GM21515 (cell line): ENCODE measurements at regions not wholly inside any gene's neighbourhood (a gene's known extent, or its start where the extent isn't known, plus 50 kb on each side); places are given as distances from the start of the nearest gene placed in this dataset.
"Not testable (repeated sequence)": the region's sequence is repeated elsewhere in the genome, so short reads cannot be mapped to it uniquely, and the experiment has no call there.

Experiments used
- ATAC-seq: cut with Tn5 transposase; IDR thresholded peaks from one replicate; pipeline ENCODE4 v1.9.1; 2021; ENCODE audit not compliant: unreplicated experiment

GRCh38 chr14:83017296-83017695, 1483.6 kb upstream of the SEL1L start:
- ATAC-seq = no peak

DNA sequence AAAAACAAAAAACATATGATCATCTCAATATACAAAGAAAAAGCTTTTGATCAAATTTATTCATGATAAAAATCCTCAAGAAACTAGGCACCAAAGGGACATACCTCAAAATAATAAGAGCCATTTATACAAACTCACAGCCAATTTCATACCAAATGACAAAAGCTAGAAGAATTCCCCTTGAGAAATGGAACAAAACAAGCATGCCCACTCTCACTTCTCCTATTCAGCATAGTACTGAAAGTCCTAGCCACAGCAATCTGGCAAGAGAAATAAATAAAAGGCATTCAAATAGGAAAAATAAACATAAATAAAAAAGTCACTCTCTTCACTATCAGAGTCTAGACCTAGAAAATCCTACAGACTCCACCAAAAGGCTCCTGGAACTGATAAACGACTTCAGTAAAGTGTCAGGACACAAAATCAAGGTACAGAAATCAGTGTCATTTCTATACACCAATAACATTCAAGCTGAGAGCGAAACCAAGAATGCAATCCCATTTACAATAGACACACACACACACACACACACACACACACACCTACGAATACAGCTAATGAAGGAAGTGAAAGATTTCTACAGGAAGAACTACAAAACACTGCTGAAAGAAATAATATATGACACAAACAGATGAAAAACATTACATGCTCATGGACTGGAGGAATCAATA, 1486.2 kb upstream of the SEL1L start:
- no peak for ATAC-seq

- ATAC-seq = no peak
Observed at GRCh38 chr14:83021323-83021722, 1487.7 kb upstream of the SEL1L start.

DNA sequence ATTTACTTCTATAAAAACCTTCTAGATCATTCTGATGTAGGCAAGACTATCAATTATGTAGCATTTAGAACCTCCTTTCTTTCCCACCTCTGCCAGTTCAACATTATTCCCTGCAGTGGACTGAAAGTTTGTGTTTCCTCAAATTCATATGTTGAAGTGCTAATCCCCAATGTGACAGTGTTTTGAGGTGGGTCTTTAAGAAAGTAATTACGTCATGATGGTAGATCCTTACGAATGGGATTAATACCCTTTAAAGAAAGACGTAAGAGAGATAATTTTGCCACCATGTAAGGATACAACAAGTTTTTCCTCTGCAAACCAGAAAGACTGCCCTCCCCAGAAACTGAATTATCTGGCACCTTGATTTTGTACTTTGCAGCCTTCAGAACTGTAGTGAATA, 1489.7 kb upstream of the SEL1L start:
- no peak for ATAC-seq

GRCh38 chr14:83041224-83041623, 1507.6 kb upstream of the SEL1L start:
- no peak for ATAC-seq

- no peak for ATAC-seq
Observed at GRCh38 chr14:83042858-83043257, 1509.2 kb upstream of the SEL1L start.

- no peak for ATAC-seq
Observed at GRCh38 chr14:83044001-83044400, 1510.3 kb upstream of the SEL1L start.

DNA sequence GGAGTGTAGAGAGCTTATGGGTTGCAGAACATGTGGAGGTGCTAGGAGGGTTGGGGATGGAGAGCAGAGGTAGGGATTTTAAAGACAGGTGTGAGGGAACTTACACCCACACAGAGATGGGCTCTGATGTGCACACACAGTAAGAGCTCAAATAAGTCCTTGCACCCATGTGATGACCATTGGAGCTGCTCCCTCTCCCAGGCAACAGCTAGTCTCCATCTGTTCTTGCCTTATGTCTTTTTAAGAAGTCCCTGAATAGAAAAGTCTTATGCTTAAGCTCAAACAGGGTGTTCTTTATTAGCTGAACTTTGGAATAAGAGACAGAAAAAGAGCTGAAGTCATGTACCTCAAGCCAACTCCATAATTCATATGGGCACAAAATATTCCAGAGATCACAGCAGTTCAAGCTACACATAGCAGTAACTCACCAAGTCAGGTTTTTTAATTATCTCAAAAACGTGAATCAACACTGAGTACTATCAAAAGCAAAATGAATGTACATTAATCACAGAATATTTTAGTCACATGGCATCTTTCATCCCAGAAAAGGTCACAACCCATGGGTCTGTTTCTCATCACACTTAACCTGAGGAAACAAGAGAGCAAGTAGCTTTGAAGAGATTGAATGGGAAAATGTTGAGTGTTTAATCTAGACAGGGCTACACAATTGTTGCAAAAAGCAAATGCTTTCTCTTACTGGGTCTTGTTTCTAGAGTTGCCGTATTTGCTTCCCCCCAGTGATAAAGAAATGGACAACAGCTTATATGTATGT, 1513.6 kb upstream of the SEL1L start:
- ATAC-seq = no peak

DNA sequence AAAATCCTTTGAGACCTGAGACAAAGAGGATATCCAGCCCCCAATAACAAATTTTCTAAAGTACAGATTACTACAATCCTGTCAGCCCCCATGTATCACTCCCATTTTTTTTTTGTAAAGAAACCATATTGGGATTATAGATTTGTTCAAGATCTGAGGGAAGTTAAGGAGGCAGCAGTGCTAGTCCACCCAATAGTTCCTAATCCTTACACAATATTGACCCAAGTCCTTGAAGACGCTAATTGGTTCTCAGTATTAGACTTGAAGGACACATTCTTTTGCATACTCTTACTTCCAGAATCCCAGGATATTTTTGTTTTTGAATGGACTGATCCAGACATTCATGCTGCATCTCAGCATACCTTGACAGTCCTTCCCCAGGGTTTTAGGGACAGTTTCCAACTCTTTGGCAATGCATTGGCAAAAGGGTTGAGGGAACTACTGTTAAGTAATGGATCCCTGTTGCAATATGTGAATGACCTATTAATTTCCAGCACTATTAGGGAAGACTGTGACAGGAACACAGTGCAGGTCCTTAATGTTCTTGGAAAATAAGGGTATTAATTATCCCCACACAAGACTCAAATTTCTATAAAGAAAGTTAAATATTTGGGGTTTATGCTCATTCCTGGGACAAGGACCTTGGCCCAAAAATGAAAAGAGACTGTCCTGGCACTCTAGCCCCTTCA, 1519.5 kb upstream of the SEL1L start:
- ATAC-seq = no peak

- no peak for ATAC-seq
Observed at GRCh38 chr14:83058068-83058467, 1524.4 kb upstream of the SEL1L start.

DNA sequence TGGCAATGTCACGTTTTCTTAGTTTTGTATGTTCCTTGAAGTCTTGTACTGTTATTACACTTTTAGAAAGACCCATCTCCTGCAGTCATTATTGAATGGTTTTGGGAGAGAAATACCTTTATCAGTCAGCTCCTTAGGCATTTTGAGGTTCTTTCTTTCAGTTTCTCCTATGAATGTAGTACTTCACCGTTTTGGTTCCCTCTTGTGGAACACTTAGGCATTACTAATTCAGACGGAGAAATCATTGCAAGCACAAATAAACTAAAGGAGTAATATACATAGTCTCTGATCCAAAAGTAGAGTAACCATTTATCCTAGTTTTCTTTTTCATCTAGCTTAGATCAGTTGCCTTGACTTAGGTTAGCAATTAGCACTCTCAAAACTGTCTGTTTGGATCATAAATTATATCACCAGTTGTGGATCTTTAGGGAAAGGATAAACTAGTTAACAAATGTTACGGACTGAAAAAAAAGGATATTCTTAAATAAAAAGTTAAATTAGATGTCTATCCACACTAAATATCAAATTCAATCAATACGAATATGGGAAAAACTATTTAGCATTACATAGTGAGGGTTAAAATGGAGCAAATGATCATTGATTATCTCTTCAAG, 1538.3 kb upstream of the SEL1L start:
- ATAC-seq = peak; percentile 66

DNA sequence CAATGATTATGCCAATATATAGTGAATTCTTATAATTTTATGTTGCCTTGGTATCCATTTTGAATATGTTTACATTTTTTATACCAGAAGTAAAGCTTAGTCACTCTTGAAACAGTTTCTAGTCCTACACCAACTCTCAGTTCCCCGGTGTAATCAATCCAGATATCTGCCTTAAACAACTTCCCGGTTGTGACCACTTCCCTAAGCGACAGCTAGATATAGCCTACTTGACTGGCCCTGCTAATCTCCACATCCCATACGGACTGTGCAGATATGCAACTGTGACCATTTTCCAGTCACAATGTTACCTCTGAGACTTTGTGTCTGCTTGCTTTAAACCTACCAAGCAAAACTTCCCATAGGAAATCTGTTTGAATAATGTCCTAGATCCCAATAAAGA, 1551.5 kb upstream of the SEL1L start:
- ATAC-seq = no peak

- ATAC-seq = no peak
Observed at GRCh38 chr14:83085725-83086124, 1552.1 kb upstream of the SEL1L start.

GRCh38 chr14:83091991-83092956, 1558.6 kb upstream of the SEL1L start:
- ATAC-seq = not testable (repeated sequence)

DNA sequence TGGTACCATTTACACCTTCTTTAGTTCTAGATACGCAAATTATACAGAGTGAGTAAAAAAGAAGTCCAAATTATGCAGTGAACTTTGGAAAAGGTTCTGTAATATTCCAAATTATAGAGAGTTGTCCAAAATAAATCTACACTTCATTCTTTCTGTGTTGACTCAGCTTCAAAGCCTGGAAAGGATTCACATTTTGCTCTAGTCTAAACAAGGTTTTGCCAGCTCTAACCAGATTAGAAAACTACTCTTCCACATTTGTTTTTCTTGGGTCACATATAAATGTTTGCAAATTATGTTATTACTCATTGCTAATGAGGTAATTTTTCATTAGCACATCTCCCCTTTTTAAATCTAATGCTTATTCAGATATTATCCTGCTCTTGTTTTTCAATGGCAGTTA, 1562.4 kb upstream of the SEL1L start:
- no peak for ATAC-seq

DNA sequence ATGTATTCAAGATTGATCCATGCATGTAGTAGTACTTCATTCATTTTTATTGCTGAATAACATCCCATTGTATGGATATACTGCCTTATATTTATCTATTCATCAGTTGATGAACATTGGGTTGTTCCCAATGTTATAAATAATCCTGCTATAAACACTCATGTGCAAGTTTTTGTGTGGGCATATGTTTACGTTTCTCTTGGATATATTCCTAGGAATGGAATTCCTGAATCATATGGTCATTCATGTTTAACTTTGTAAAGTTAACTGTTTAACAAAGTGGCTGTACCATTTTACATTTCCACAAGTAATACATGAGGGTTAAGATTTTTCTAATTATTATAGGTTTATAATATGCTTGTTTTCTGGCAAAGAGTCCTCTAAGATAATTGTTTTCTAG, 1568.2 kb upstream of the SEL1L start:
- ATAC-seq = no peak

DNA sequence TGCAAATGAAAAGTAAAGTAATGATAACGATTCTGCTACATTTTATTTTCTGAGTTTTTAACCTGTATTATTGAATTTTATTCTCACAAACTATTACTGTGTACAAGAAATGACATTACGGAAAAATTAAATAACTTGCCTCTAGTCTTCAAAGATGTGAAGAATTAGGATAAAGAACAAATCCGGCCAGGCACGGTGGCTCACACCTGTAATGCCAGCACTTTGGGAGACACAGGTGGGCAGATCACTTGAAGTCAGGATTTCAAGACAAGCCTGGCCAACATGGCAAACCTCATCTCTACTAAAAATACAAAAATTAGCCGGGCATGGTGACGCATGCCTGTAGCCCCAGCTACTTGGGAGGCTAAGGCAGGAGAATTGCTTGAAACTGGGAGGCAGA, 1584.4 kb upstream of the SEL1L start:
- no peak for ATAC-seq

- no peak for ATAC-seq
Observed at GRCh38 chr14:83120187-83120586, 1586.5 kb upstream of the SEL1L start.

GRCh38 chr14:83126076-83126475, 1592.4 kb upstream of the SEL1L start:
- no peak for ATAC-seq

DNA sequence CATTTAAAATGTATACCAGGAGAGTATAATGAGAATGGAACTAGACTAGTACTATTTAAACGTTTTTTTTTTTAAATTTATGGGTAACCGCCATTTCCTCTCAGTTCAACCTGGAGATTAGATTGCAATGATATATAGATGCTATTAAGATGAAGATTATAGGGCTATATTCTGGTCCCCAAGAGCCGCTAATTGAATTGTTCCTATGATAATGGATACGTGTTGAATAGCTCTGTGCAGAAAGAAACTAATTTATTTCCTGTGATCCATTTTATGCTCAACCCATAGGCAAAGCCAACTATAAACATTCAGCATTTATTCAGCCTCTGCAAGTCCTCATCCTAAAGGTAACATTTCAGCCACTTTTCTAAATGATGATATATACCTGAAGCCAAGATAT, 1595.1 kb upstream of the SEL1L start:
- ATAC-seq = no peak

- no peak for ATAC-seq
Observed at GRCh38 chr14:83129496-83129895, 1595.8 kb upstream of the SEL1L start.
